Gastroesophageal sphincter (tissue), 3 donors: ENCODE measurements at regions not wholly inside any gene's neighbourhood (a gene's known extent, or its start where the extent isn't known, plus 50 kb on each side); places are given as distances from the start of the nearest gene placed in this dataset.

ENCODE experiments used
- POLR2A ChIP-seq, 2 donors: fragments of 450-650 bp; IDR thresholded peaks; one replicate each; pipeline ENCODE4 v1.6.1; 2017; ENCODE audit warnings: antibody characterized with exemption in 2 of 2, mild to moderate bottlenecking in 2 of 2, moderate library complexity in 1 of 2
- TF ChIP-seq, protein P1 (sequence below), 4 experiments: fragments of 200-600 bp in 2 of 4; fragments of 450-650 bp in 2 of 4; sonication (generic) in 1 of 4; IDR thresholded peaks; one replicate each; pipeline ENCODE4 v1.5.1; 2017 to 2019; ENCODE audit warnings: antibody characterized with exemption in 4 of 4, mild to moderate bottlenecking in 2 of 4, moderate library complexity in 2 of 4

DNA sequence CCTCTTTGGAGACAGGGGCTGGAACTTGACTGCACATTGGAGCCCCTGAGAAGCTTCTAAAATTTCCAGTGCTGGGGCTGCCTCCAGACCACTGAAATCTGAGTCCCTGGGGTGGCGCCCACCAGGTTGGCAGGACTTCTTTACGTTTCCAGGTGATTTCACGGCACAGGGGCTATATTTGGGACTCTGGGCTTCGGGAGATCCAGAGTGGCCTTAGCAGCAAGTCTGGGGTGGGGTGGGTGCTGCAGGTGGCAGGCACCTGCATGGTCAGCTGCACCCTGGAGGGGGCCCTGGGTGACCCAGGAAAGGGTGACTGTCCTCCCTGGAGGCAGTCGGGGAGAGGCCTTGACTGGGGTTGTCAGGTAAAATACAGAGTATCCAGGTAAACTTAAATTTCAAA is 135.5 kb upstream of the PHACTR3 start:
- TF ChIP-seq, protein P1, sequence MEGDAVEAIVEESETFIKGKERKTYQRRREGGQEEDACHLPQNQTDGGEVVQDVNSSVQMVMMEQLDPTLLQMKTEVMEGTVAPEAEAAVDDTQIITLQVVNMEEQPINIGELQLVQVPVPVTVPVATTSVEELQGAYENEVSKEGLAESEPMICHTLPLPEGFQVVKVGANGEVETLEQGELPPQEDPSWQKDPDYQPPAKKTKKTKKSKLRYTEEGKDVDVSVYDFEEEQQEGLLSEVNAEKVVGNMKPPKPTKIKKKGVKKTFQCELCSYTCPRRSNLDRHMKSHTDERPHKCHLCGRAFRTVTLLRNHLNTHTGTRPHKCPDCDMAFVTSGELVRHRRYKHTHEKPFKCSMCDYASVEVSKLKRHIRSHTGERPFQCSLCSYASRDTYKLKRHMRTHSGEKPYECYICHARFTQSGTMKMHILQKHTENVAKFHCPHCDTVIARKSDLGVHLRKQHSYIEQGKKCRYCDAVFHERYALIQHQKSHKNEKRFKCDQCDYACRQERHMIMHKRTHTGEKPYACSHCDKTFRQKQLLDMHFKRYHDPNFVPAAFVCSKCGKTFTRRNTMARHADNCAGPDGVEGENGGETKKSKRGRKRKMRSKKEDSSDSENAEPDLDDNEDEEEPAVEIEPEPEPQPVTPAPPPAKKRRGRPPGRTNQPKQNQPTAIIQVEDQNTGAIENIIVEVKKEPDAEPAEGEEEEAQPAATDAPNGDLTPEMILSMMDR (IDR thresholded peaks at IDR 0.05), result no peak
- TF ChIP-seq POLR2A (IDR thresholded peaks at IDR 0.05), result no peak
